D721Med (cell line): ENCODE measurements at regions not wholly inside any gene's neighbourhood (a gene's known extent, or its start where the extent isn't known, plus 50 kb on each side); places are given as distances from the start of the nearest gene placed in this dataset.

Source experiments
- DNase-seq: peaks from one replicate; pipeline ENCODE4 v3.0.0; 2011; ENCODE audit warnings: low spot score; ENCODE audit not compliant: insufficient read length
- FAIRE-seq: peaks from 2 replicates; lab custom pipeline; 2011; peaks lifted over from hg19 to GRCh38; lab: Jason Lieb, UNC
- CTCF ChIP-seq: IDR thresholded peaks from 2 replicates; pipeline ENCODE4 v1.5.1; 2012; ENCODE audit warnings: mild to moderate bottlenecking, control low read depth; ENCODE audit not compliant: insufficient read depth; ENCODE audit errors: missing control alignments

GRCh38 chr13:31904941-31905824, 126.4 kb upstream of the FRY start:
- DNase-seq (no peak), FAIRE-seq (no peak)
- no peak for TF ChIP-seq CTCF

GRCh38 chr13:31905961-31906360, 125.6 kb upstream of the FRY start:
- FAIRE-seq (no peak), DNase-seq (no peak)
- no peak for TF ChIP-seq CTCF

- no peak for FAIRE-seq
- no peak for TF ChIP-seq CTCF
- no peak for DNase-seq
Observed at GRCh38 chr13:31908696-31909411, 122.7 kb upstream of the FRY start.

- peak; percentile 81 for TF ChIP-seq CTCF
- DNase-seq (no peak), FAIRE-seq (peak; percentile 55)
Observed at GRCh38 chr13:31909864-31910551, 121.6 kb upstream of the FRY start.

- DNase-seq: no peak
- TF ChIP-seq CTCF: no peak
- no peak for FAIRE-seq
Observed at GRCh38 chr13:31910633-31911032, 120.9 kb upstream of the FRY start.

- no peak for DNase-seq
- TF ChIP-seq CTCF: no peak
- FAIRE-seq: peak; percentile 87
Observed at GRCh38 chr13:31912647-31913401, 118.8 kb upstream of the FRY start.
